DMS 273 treated with DMSO at 0.1 percent for 48 hours (cell line): ENCODE measurements at regions not wholly inside any gene's neighbourhood (a gene's known extent, or its start where the extent isn't known, plus 50 kb on each side); places are given as distances from the start of the nearest gene placed in this dataset.

ENCODE experiments used
- DNase-seq: peaks from one replicate; lab custom pipeline; 2025; lab: John Stamatoyannopoulos, UW

GRCh38 chr16:86403541-86404163 is 106.7 kb upstream of the FOXF1 start:
- no peak for DNase-seq

GRCh38 chr16:86404678-86405077 is 105.6 kb upstream of the FOXF1 start:
- no peak for DNase-seq

- DNase-seq = no peak
These were observed 105.0 kb upstream of the FOXF1 start for GRCh38 chr16:86405319-86405718.

GRCh38 chr16:86406056-86406455 is 104.3 kb upstream of the FOXF1 start:
- no peak for DNase-seq

- DNase-seq = no peak
These were observed 101.6 kb upstream of the FOXF1 start for GRCh38 chr16:86408685-86409084.

GRCh38 chr16:86410081-86410480 is 100.2 kb upstream of the FOXF1 start:
- DNase-seq = no peak

- DNase-seq = no peak
These were observed 99.8 kb upstream of the FOXF1 start for GRCh38 chr16:86410529-86410928.

GRCh38 chr16:86411897-86412296 is 98.4 kb upstream of the FOXF1 start:
- DNase-seq = no peak

- no peak for DNase-seq
These were observed 95.2 kb upstream of the FOXF1 start for GRCh38 chr16:86414991-86415740.

GRCh38 chr16:86418981-86419380 is 91.3 kb upstream of the FOXF1 start:
- no peak for DNase-seq

- no peak for DNase-seq
These were observed 90.8 kb upstream of the FOXF1 start for GRCh38 chr16:86419518-86419917.

GRCh38 chr16:86421995-86422394 is 88.3 kb upstream of the FOXF1 start:
- DNase-seq = no peak

- DNase-seq = no peak
These were observed 85.9 kb upstream of the FOXF1 start for GRCh38 chr16:86424398-86424797.

GRCh38 chr16:86424985-86425384 is 85.3 kb upstream of the FOXF1 start:
- DNase-seq = no peak

- no peak for DNase-seq
These were observed 84.2 kb upstream of the FOXF1 start for GRCh38 chr16:86426063-86426642.

GRCh38 chr16:86427433-86427851 is 82.9 kb upstream of the FOXF1 start:
- no peak for DNase-seq

- DNase-seq = no peak
These were observed 81.4 kb upstream of the FOXF1 start for GRCh38 chr16:86428729-86429517.

GRCh38 chr16:86429663-86430062 is 80.7 kb upstream of the FOXF1 start:
- DNase-seq = no peak

GRCh38 chr16:86430814-86431213 is 79.5 kb upstream of the FOXF1 start:
- no peak for DNase-seq

- no peak for DNase-seq
These were observed 78.8 kb upstream of the FOXF1 start for GRCh38 chr16:86431540-86431939.

GRCh38 chr16:86432048-86432447 is 78.3 kb upstream of the FOXF1 start:
- DNase-seq = no peak

- no peak for DNase-seq
These were observed 77.6 kb upstream of the FOXF1 start for GRCh38 chr16:86432691-86433090.
